ENCODE measurements at regions not wholly inside any gene's neighbourhood (a gene's known extent, or its start where the extent isn't known, plus 50 kb on each side); places are given as distances from the start of the nearest gene placed in this dataset.

- TF ChIP-seq CTCF (conservative IDR thresholded peaks at IDR 0.05; ENCODE audit: low read depth, low read length) (no peak), EZH2 (IDR thresholded peaks at IDR 0.05; ENCODE audit: borderline replicate concordance, low read depth, low read length, poor library complexity, severe bottlenecking) (no peak)
Measured at GRCh38 chr7:101699881-101700823, 71.1 kb upstream of the MYL10 start.

Measured in A673 (cell line).